Erythroblast (primary cell): ENCODE measurements at regions not wholly inside any gene's neighbourhood (a gene's known extent, or its start where the extent isn't known, plus 50 kb on each side); places are given as distances from the start of the nearest gene placed in this dataset.

Source experiments
- GATA1 ChIP-seq: IDR thresholded peaks from 2 replicates; pipeline ENCODE4 v1.6.1; 2011; ENCODE audit warnings: low read depth, mild to moderate bottlenecking, control low read depth, low read length, moderate library complexity
- POLR2A ChIP-seq: IDR thresholded peaks from 2 replicates; pipeline ENCODE4 v1.6.1; 2011; ENCODE audit warnings: mild to moderate bottlenecking, low read length

GRCh38 chr5:143693651-143694252 lies 118.2 kb upstream of the HMHB1 start:
- TF ChIP-seq POLR2A (no peak), GATA1 (no peak)
